Psoas muscle (tissue), 7 donors: ENCODE measurements at regions not wholly inside any gene's neighbourhood (a gene's known extent, or its start where the extent isn't known, plus 50 kb on each side); places are given as distances from the start of the nearest gene placed in this dataset.

Experiments used
- ATAC-seq, 4 donors: fragments of 200-7000 bp; cut with Tn5 transposase; one replicate each; pipeline ENCODE4 v1.9.1; 2020; ENCODE audit warnings: moderate library complexity in 3 of 4, mild to moderate bottlenecking in 2 of 4
- DNase-seq, 2 donors: peaks; one replicate each; pipeline ENCODE4 v3.0.0-alpha.2; 2020
- H3K27ac ChIP-seq: fragments of 200-600 bp; one replicate; pipeline ENCODE4 v1.8.0; 2022
- H3K27me3 ChIP-seq, 3 donors: fragments of 200-600 bp in 1 of 3; one replicate each; pipeline versions ENCODE4 v1.6.1 to v1.8.0; 2013 to 2022; ENCODE audit warnings: low read length in 2 of 3, mild to moderate bottlenecking in 2 of 3, moderate library complexity in 1 of 3; ENCODE audit not compliant: insufficient read depth in 3 of 3
- H3K36me3 ChIP-seq, 2 donors: fragments of 200-600 bp in 1 of 2; one replicate each; pipeline versions ENCODE4 v1.6.1 to v1.8.0; 2013 to 2022; ENCODE audit warnings: low read depth in 1 of 2, mild to moderate bottlenecking in 1 of 2, moderate library complexity in 1 of 2; ENCODE audit not compliant: insufficient read depth in 1 of 2
- H3K4me1 ChIP-seq: fragments of 200-600 bp; one replicate; pipeline ENCODE4 v1.8.0; 2022
- H3K4me3 ChIP-seq: fragments of 200-600 bp; one replicate; pipeline ENCODE4 v1.8.0; 2022; ENCODE audit warnings: mild to moderate bottlenecking
- H3K9me3 ChIP-seq: fragments of 200-600 bp; one replicate; pipeline ENCODE4 v1.8.0; 2022
- WGBS, 3 donors: extraction: QIAGEN DNeasy Blood & Tissue Kit; methylation state at CpG; one replicate each; pipeline versions ENCODE4 v1.1.6 to v1.1.7; 2013; 5-methylcytosine and 5-hydroxymethylcytosine counted together
- intact Hi-C, 2 donors: fragments of 100-400 bp; cut with DNase I; formaldehyde crosslinking; loops; one replicate each; pipeline versions ENCODE4 v1.11.0 to v1.14.2; 2022
- TF ChIP-seq, protein P1 (sequence below): fragments of 200-600 bp; IDR thresholded peaks from one replicate; pipeline ENCODE4 v1.8.0; 2022; ENCODE audit warnings: antibody characterized with exemption
- donor health status: healthy with polysubstance abuse.
- donor health status: DM: no; HTN: no; CAD: no; lungs with moderate emphysema.
- donor health status: Bipolar disorder and iron deficiency.
- donor health status: healthy.
- donor health status: DM: yes; HTN: yes; CAD: no.
- donor health status: DM: no; HTN: no; CAD: no.
- donor health status: DM: yes; HTN: yes; CAD: no.

DNA sequence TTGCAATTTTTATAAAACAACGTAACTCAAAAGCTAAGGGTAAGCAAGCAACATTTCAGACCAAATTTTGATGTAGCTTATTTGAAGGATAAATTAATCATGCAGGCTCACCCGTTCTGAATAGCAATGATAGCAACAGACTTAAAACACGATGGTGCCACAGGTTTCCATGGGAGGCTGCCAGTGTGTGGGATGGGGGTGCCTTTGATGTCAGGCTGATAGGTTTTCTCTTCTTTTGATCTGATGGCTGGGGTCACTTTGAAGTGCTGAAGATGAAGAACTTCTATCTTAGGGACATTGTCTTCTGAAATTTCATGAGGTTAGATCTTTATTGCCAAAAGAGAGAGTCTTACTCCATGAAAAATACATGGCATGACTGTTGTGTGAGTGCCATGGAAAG is 206.8 kb downstream of the LPIN1 start:
- TF ChIP-seq, protein P1, sequence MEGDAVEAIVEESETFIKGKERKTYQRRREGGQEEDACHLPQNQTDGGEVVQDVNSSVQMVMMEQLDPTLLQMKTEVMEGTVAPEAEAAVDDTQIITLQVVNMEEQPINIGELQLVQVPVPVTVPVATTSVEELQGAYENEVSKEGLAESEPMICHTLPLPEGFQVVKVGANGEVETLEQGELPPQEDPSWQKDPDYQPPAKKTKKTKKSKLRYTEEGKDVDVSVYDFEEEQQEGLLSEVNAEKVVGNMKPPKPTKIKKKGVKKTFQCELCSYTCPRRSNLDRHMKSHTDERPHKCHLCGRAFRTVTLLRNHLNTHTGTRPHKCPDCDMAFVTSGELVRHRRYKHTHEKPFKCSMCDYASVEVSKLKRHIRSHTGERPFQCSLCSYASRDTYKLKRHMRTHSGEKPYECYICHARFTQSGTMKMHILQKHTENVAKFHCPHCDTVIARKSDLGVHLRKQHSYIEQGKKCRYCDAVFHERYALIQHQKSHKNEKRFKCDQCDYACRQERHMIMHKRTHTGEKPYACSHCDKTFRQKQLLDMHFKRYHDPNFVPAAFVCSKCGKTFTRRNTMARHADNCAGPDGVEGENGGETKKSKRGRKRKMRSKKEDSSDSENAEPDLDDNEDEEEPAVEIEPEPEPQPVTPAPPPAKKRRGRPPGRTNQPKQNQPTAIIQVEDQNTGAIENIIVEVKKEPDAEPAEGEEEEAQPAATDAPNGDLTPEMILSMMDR, result no peak
- H3K36me3 ChIP-seq, result no peaks in the 10 kb centered on the region
- H3K4me1 ChIP-seq, result no peaks in the 10 kb centered on the region
- no peak overlapping the region for H3K27ac ChIP-seq
- H3K9me3 ChIP-seq, result no peaks in the 10 kb centered on the region
- DNase-seq (no peak), ATAC-seq (no peak)
- intact Hi-C loops, result no loop called here
- no peak overlapping the region for H3K4me3 ChIP-seq
- WGBS, 3 donors, result 85 to 91% (median 88%) methylated on average over 3 of the region's 3 CpGs
- H3K27me3 ChIP-seq, result peaks cover 1 to 14% (median 2%) of the 10 kb centered on the region in 3 donors

DNA sequence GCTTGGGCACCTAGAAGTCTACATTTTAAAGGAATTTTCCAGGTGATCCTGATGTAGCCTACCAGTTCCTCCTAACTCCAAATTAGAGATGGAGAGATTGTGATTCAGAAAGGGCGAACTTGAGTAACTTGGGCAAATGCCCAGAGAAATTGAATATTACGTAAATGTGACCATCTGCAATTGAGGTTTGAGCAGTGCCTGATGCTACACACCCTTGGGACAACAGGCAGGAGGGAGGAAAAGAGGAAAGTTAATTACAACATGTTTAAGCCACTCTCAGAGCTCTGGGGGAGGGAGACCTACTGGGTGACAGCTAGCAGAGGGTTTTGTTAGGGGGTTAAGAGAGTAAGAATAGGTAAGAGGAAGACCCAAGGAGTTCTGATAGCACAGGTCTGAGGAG is 208.9 kb downstream of the LPIN1 start:
- peaks cover 2 to 15% (median 3%) of the 10 kb centered on the region in 3 donors for H3K27me3 ChIP-seq
- no peaks in the 10 kb centered on the region for H3K4me1 ChIP-seq
- 27 to 48% (median 28%) methylated on average over 2 of the region's 2 CpGs for WGBS, 3 donors
- no peaks in the 10 kb centered on the region for H3K36me3 ChIP-seq
- ATAC-seq, result no peak
- intact Hi-C loops, result no loop called here
- no peak for DNase-seq
- H3K9me3 ChIP-seq, result no peaks in the 10 kb centered on the region
- no peak overlapping the region for H3K27ac ChIP-seq
- TF ChIP-seq, protein P1, result no peak
- H3K4me3 ChIP-seq, result no peak overlapping the region

DNA sequence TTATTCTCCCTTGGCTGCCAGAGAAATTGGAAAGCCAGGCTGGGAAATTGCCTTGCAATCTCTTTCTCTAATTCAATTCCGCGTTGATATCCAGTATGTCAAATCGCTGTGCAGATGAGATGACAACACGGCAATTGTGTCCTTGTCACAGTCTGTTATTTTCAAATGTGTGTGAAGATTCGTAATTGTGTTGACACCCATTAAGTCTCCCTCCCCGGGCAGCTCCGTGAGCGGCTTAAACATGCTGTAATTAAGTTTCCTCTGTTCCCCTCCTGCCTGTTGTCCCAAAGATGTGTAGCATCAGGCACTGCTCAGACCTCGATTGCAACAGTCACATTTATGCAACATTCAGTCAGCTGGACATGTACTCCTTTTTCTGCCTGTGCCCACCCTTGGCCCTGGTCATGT is 209.5 kb downstream of the LPIN1 start:
- Histone ChIP-seq H3K4me1 (no peaks in the 10 kb centered on the region), H3K27ac (no peak overlapping the region), H3K36me3 (no peaks in the 10 kb centered on the region), H3K4me3 (no peak overlapping the region), H3K27me3 (peaks cover 2 to 15% (median 3%) of the 10 kb centered on the region in 3 donors), H3K9me3 (no peaks in the 10 kb centered on the region)
- intact Hi-C loops, result no loop called here
- WGBS, 3 donors, result 26 to 36% (median 27%) methylated on average over 9 of the region's 9 CpGs
- TF ChIP-seq, protein P1, result no peak
- ATAC-seq, result no peak
- DNase-seq, result no peak

DNA sequence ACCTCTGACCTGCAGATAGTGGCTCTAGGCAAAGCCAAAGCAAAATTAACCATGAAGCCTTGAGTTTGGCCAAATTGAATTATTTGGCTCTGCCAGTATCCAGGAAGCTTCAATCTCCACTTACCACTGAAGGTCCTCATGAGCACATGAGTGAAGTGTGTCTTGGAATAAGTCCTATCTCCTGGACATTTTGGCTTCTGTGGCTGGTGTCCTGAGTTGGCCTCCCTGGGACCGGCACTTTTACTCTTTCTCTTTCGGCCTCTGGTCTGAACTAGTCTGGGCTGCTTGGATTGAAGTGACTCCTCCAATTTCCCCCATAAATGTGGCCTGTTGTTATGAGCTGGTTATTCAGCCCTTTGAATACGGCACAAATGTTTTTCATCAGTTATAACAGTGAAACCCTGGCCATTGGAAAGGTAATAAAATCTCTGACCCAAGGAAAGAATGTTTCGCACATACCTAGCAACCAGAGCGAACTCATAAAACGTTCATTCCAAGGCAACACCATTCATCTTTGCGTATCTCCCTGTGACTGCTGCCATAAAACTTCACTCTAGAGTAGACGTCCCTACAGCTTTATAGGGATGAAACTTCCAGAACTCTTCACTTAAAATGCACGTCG is 216.4 kb downstream of the LPIN1 start:
- no peak overlapping the region for H3K27ac ChIP-seq
- peaks cover 0 to 6% (median 1%) of the 10 kb centered on the region in 3 donors for H3K27me3 ChIP-seq
- H3K4me3 ChIP-seq, result no peak overlapping the region
- TF ChIP-seq, protein P1, result no peak
- no peaks in the 10 kb centered on the region for H3K36me3 ChIP-seq
- H3K4me1 ChIP-seq, result no peaks in the 10 kb centered on the region
- 85 to 86% (median 86%) methylated on average over 10 of the region's 10 CpGs for WGBS, 3 donors
- no peak for DNase-seq
- no peaks in the 10 kb centered on the region for H3K9me3 ChIP-seq
- ATAC-seq, result no peak
- intact Hi-C loops, result no loop called here

DNA sequence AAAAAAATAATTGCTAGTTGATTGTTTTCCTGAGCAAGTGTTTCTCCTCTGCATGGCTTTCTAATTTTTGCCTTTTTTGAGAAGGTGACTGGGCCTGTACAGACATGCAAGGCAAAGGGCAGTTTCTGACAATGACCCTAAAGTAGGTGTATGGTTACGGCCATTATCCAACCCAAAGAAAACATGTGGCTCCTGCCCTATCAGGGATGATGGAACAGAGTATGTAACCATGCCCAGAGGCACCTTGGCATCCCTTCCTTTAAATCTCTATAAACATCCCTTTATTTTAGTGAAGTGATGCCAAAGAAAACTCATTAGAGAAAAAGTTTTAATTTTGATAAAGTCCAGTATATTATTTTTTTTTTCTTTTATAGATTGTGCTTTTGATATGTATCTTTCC is 217.5 kb downstream of the LPIN1 start:
- Histone ChIP-seq H3K4me1 (no peaks in the 10 kb centered on the region), H3K27me3 (peaks cover 0 to 1% (median 0%) of the 10 kb centered on the region in 3 donors), H3K9me3 (no peaks in the 10 kb centered on the region), H3K36me3 (no peaks in the 10 kb centered on the region), H3K4me3 (no peak overlapping the region), H3K27ac (no peak overlapping the region)
- DNase-seq (no peak), ATAC-seq (no peak)
- intact Hi-C loops, result no loop called here
- 93 to 100% (median 93%) methylated on average over 1 of the region's 1 CpG for WGBS, 3 donors
- TF ChIP-seq, protein P1, result no peak
